C4-2B (cell line): ENCODE measurements at regions not wholly inside any gene's neighbourhood (a gene's known extent, or its start where the extent isn't known, plus 50 kb on each side); places are given as distances from the start of the nearest gene placed in this dataset.

Experiments used
- ZFX ChIP-seq: fragments of 450-650 bp; IDR thresholded peaks from 2 replicates; pipeline ENCODE4 v1.6.1; 2017
- TF ChIP-seq, protein P1 (sequence below): fragments of 450-650 bp; conservative IDR thresholded peaks from 2 replicates; pipeline ENCODE4 v1.5.1; 2017; ENCODE audit warnings: mild to moderate bottlenecking

DNA sequence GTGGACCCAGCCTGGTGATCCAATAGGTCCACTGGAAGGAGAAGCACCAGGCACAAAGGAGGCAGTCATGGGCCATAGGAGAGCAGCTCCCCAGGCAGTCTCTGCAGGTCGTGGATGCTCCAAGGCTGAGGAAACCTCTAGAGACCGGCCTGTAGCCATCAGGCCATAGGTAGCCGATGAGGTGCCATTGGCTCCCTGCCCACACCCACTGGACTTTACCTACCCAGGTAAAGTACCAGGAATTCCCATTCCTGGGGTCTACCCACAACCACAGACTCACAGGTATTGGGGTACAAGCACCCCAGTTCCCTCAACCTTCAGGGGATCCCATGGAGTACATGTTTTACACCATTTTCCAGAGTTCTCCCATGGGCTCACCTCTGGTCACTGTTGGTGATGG, 188.0 kb upstream of the TCERG1L start:
- TF ChIP-seq, protein P1, sequence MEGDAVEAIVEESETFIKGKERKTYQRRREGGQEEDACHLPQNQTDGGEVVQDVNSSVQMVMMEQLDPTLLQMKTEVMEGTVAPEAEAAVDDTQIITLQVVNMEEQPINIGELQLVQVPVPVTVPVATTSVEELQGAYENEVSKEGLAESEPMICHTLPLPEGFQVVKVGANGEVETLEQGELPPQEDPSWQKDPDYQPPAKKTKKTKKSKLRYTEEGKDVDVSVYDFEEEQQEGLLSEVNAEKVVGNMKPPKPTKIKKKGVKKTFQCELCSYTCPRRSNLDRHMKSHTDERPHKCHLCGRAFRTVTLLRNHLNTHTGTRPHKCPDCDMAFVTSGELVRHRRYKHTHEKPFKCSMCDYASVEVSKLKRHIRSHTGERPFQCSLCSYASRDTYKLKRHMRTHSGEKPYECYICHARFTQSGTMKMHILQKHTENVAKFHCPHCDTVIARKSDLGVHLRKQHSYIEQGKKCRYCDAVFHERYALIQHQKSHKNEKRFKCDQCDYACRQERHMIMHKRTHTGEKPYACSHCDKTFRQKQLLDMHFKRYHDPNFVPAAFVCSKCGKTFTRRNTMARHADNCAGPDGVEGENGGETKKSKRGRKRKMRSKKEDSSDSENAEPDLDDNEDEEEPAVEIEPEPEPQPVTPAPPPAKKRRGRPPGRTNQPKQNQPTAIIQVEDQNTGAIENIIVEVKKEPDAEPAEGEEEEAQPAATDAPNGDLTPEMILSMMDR, result no peak
- TF ChIP-seq ZFX, result no peak
